GM21576 (cell line): ENCODE measurements at regions not wholly inside any gene's neighbourhood (a gene's known extent, or its start where the extent isn't known, plus 50 kb on each side); places are given as distances from the start of the nearest gene placed in this dataset.

Experiments
- ATAC-seq: cut with Tn5 transposase; IDR thresholded peaks from one replicate; pipeline ENCODE4 v1.9.1; 2021; ENCODE audit warnings: mild to moderate bottlenecking, moderate library complexity; ENCODE audit not compliant: unreplicated experiment

DNA sequence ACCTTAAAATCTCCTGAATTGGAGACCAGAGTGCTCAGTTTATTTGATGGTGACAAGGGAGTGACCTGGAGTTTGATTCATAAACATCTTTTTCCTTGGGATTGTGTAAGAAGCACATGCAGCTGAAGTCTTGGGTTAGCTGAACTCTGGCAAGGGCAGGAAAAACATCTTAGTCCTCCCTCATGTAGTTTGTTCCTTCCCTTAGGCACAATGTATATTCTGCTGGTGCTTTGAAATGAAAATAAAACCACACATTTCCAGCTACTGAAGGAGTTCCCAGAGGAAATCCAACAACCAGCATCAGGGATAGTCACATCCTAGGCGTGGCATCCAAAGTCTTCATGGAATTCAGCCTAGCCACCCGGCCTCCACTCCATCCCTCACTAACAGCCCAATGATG lies 95.2 kb upstream of the PAPPA start:
- no peak for ATAC-seq

DNA sequence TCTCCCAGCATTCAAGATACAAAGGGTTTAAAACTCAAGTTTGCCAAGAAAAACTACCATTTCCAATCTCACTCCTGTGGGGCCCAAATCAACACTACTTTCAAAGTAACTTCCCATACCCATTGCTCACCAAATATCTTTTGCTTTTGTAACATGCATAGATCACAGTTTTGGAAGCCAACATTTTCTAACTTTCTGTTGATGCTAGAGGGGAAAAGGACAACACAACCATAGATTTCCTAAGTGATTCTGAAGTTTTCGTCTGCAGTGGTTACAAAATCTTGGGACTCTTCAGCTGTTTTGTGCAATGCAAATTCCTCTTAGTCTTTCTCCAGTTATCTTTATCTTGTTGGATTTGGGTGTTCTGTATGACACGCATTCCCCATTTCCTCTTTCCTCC lies 94.1 kb upstream of the PAPPA start:
- ATAC-seq = no peak

DNA sequence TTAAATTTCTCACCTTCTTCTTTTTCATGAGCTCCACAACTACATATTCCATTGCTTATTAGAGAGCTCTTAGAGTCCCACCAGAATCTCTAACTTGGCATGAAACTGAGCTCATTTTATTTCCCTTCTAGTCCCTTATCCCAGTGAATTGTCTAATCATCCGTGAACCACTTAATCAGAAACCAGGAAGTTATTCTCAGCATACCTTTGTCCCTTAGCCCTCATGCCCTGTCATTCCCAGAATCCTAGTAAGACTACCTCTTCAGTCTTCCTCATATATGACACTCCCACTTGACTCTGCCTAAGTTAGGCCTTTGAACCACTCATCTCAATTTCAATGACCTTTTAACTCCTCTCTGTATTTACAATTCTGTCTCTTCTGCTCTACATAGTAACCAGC lies 93.0 kb upstream of the PAPPA start:
- no peak for ATAC-seq

DNA sequence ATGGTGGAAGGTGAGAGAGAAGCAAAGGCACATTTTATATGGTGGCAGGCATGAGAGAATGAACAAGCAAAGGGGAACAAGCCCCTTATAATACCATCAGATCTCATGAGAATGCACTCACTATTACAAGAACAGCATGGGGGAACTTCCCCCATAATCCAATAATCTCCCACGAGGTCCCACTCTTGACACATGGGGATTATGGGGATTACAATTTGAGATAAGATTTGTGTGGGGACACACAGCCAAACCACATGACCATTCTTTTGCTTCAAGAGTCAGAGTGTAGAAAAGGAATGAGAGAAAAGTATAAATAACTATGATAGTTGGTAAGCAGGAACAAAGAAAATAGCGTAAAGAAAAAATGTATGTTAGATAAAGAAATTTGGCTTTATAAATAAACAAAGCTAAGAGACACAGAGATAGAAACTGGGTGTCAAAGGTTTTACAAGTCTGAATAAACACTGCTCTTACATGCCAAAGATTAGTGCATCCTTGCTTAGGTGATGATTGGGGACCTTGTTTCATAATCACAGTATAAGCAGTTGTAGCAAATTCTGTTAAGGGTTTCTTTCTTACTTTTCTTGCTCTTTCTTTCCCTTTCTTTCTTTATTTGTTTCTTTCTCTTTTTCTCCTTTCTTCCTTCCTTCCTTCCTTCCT lies 91.9 kb upstream of the PAPPA start:
- no peak for ATAC-seq

DNA sequence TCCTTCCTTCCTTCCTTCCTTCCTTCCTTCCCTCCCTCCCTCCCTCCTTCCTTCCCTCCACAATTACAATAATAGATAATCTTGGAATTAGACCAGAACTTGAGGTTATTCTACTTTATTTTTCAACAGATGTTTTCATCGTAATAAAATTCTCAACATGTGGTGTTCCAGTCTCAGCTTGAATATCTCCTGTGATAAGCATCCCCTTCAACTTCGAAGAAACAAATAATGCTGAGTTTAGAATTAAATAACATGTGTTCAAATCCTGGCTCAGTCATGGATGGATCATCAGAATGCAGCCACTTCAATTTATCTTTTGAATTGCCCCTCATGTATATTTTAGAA lies 91.4 kb upstream of the PAPPA start:
- no peak for ATAC-seq

DNA sequence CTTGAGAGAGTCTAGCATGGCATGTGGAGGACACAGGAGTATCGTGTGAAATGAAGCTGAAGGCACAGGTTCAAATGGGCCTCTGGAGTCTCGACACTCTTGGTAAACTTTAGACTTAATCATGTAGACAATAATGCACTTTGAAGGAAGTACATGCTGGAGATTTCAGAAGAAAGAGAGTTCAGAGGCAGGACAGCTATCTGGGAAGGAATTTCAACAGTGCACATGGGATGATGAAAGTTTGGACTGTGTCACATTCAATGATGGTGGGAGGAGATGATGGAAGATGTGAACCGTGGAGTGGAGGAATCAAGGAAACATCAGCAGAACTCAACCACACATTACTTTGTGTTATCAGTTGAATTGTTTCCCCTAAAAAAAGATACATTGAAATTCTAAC lies 88.6 kb upstream of the PAPPA start:
- no peak for ATAC-seq

DNA sequence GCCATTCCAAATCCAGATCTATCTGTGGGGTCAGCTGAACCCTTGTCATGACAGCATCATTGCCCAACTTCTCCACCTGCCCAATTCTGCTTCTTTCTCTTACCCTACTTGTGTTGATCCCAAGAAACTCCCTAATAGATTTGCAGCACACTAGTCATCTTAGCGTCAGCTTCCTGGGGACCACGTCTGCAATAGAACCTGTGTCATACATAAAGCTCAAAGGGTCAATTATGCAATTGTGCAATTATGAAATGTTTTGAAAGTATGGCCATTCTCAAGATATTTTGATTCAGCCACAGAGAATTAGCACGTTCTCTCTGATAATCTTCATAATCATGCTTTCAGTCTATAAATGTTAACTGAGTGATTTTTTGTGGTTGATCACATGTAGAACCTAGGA lies 87.4 kb upstream of the PAPPA start:
- no peak for ATAC-seq

GRCh38 chr9:116067566-116067965 lies 86.0 kb upstream of the PAPPA start:
- no peak for ATAC-seq

GRCh38 chr9:116070256-116070914 lies 83.2 kb upstream of the PAPPA start:
- ATAC-seq = no peak

GRCh38 chr9:116072046-116072445 lies 81.5 kb upstream of the PAPPA start:
- ATAC-seq = no peak

DNA sequence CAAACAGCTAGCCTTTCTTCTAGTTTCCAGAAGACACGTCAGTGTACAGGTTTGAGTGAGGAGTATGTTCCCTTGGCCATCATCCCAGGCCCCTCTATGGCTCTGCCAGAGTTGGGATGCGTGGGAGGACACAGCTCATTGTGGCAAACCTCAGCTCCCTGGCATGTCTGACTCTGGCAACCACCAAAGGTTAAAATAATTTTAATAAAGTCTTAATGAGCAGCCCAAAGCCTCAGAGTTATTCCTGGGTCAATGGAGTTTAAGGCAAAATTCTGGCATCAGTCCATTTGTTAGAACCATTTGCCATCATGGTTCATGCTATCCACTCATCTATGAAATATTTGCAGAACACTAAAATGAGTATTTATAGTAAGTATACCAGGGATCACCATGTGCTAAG lies 79.8 kb upstream of the PAPPA start:
- no peak for ATAC-seq

GRCh38 chr9:116074658-116075057 lies 78.9 kb upstream of the PAPPA start:
- no peak for ATAC-seq

- no peak for ATAC-seq
These were observed 78.4 kb upstream of the PAPPA start for GRCh38 chr9:116075191-116075590.

DNA sequence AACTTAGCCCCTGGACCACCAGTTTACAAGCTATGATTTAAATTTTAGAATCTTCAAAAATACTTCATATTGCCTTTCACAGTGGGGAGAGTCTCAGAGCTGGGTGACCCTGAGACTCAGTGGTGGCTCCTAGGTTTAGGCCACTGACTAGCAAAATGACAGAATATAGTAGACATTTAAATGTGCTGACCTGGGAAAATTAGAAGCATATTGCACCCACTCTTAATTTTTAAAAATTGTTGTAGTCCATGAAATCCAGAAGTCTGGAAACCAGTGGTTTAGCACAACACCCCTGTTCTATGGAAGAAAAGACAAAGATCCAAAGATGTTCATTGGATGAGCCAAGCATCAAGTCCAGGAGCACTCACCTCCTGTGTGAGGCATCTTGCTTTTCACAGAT lies 75.0 kb upstream of the PAPPA start:
- ATAC-seq = no peak

- ATAC-seq = no peak
These were observed 73.0 kb upstream of the PAPPA start for GRCh38 chr9:116080561-116080960.

- ATAC-seq = no peak
These were observed 72.0 kb upstream of the PAPPA start for GRCh38 chr9:116081435-116082115.

DNA sequence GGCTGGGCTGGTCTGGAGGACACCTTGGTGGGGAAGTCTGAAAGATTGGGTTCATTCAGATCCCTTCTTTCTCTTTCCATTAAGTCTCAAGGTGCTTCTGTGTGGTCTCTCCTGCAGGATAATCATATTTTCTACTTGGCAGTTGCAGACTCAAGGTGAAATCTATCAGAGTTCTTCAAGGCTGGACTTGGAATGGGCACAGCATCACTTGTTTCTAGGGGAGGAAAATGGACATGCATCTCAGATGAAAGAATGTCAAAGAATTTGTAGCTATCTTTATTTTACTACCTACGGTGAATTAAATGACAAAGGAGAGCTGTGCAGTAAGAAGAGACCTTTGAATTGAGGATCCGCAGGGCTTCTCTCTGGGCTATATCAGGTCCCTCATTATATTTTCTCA lies 69.8 kb upstream of the PAPPA start:
- no peak for ATAC-seq

- ATAC-seq = no peak
These were observed 69.1 kb upstream of the PAPPA start for GRCh38 chr9:116084497-116084896.

GRCh38 chr9:116087246-116087645 lies 66.3 kb upstream of the PAPPA start:
- ATAC-seq = no peak

- ATAC-seq = no peak
These were observed 65.8 kb upstream of the PAPPA start for GRCh38 chr9:116087751-116088194.

DNA sequence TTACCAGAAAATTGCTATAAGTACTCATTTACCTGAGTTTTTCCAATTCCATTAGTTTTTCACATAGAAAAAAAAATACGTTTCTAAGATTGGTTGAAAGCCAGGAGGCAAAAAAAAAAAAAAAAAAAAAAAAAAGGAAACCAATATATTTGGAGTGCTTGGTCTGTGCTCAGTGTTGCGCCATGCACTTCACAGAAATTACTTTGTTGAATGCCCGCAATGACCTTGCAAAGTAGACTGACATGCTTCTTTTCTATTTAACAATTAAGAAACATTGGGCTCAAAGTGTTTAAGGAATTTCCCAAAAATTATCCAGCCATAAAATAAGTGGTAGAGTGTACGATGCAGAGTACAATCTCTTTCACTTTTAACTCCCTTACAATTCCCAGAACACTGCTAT lies 65.2 kb upstream of the PAPPA start:
- ATAC-seq = no peak

- no peak for ATAC-seq
These were observed 63.4 kb upstream of the PAPPA start for GRCh38 chr9:116090030-116090770.
